H1 (cell line): ENCODE measurements at regions not wholly inside any gene's neighbourhood (a gene's known extent, or its start where the extent isn't known, plus 50 kb on each side); places are given as distances from the start of the nearest gene placed in this dataset.

Source experiments
- ATF3 ChIP-seq: IDR thresholded peaks from 2 replicates; pipeline ENCODE4 v1.6.1; 2011; ENCODE audit warnings: low read depth, mild to moderate bottlenecking, low read length; ENCODE audit not compliant: insufficient read depth
- BACH1 ChIP-seq: IDR thresholded peaks from 2 replicates; pipeline ENCODE4 v1.6.1; 2012; ENCODE audit warnings: low read length, improper control_type of control experiment
- CTCF ChIP-seq, 3 experiments: IDR thresholded peaks; 1 replicate in 2 of 3; 2 replicates in 1 of 3; pipeline versions ENCODE4 v1.5.1 to v1.6.1; 2011; ENCODE audit warnings: low read length in 3 of 3, mild to moderate bottlenecking in 3 of 3, inconsistent platforms in 2 of 3, low read depth in 1 of 3, moderate library complexity in 1 of 3; ENCODE audit not compliant: insufficient read depth in 1 of 3; ENCODE audit errors: control extremely low read depth in 1 of 3
- EZH2 ChIP-seq: fragments of 200-600 bp; sonication (generic); IDR thresholded peaks from 2 replicates; pipeline ENCODE4 v1.7.1; 2012; ENCODE audit warnings: low read depth, mild to moderate bottlenecking, moderate library complexity, low read length, inconsistent platforms; ENCODE audit not compliant: severe bottlenecking
- POLR2A ChIP-seq, 2 experiments: IDR thresholded peaks; 1 replicate in 1 of 2; 2 replicates in 1 of 2; pipeline ENCODE4 v1.6.1; 2011; ENCODE audit warnings: low read depth in 2 of 2, low read length in 2 of 2, mild to moderate bottlenecking in 2 of 2; ENCODE audit errors: control extremely low read depth in 1 of 2
- YY1 ChIP-seq: IDR thresholded peaks from 2 replicates; pipeline ENCODE4 v1.6.1; 2011; ENCODE audit warnings: low read depth, mild to moderate bottlenecking, low read length

- TF ChIP-seq EZH2 (no peak), CTCF (IDR thresholded peaks at IDR 0.05; ENCODE audit: control extremely low read depth in 1 of 3, insufficient read depth in 1 of 3, low read depth in 1 of 3, low read length in 3 of 3) (no peak), POLR2A (IDR thresholded peaks at IDR 0.05; ENCODE audit: control extremely low read depth in 1 of 2, low read depth in 2 of 2, low read length in 2 of 2) (no peak), YY1 (no peak), BACH1 (no peak), ATF3 (no peak)
Measured at GRCh38 chr12:116442946-116443345, 116.2 kb upstream of the MAP1LC3B2 start.
